Loucy (cell line): ENCODE measurements at regions not wholly inside any gene's neighbourhood (a gene's known extent, or its start where the extent isn't known, plus 50 kb on each side); places are given as distances from the start of the nearest gene placed in this dataset.

Experiments
- EZH2phosphoT487 ChIP-seq: fragments of 200-600 bp; IDR thresholded peaks from 2 replicates; pipeline ENCODE4 v1.6.1; 2018; ENCODE audit warnings: antibody characterized with exemption, mild to moderate bottlenecking, moderate library complexity, borderline replicate concordance
- TF ChIP-seq, protein P1 (sequence below): fragments of 200-600 bp; sonication (generic); conservative IDR thresholded peaks from 2 replicates; pipeline ENCODE4 v1.5.1; 2014; ENCODE audit warnings: mild to moderate bottlenecking, antibody characterized with exemption, low read length

DNA sequence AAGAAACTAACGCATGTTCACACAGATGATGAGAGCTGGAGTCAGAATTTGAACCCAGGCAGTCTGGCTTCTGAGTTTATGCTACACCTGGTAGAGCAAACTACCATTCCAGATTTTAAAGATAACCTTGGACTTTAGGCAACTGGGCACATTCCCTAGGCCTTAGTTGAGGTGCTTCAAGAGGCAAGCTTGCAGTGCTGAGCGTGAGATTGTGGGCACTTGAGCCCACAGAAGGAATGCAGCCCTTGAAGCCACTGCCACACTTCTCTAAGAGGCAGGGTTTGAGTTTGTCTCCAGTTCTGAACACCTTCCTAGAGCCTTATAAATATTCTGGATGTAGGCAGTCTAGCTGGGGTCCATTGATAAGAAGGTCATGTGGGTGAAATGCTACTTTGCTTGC is 216.1 kb upstream of the SLC14A2 start:
- TF ChIP-seq, protein P1, sequence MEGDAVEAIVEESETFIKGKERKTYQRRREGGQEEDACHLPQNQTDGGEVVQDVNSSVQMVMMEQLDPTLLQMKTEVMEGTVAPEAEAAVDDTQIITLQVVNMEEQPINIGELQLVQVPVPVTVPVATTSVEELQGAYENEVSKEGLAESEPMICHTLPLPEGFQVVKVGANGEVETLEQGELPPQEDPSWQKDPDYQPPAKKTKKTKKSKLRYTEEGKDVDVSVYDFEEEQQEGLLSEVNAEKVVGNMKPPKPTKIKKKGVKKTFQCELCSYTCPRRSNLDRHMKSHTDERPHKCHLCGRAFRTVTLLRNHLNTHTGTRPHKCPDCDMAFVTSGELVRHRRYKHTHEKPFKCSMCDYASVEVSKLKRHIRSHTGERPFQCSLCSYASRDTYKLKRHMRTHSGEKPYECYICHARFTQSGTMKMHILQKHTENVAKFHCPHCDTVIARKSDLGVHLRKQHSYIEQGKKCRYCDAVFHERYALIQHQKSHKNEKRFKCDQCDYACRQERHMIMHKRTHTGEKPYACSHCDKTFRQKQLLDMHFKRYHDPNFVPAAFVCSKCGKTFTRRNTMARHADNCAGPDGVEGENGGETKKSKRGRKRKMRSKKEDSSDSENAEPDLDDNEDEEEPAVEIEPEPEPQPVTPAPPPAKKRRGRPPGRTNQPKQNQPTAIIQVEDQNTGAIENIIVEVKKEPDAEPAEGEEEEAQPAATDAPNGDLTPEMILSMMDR = no peak
- TF ChIP-seq EZH2phosphoT487 = no peak
